K562 (cell line): ENCODE measurements at regions not wholly inside any gene's neighbourhood (a gene's known extent, or its start where the extent isn't known, plus 50 kb on each side); places are given as distances from the start of the nearest gene placed in this dataset.

Experiments used
- BDP1 ChIP-seq: IDR thresholded peaks from 3 replicates; pipeline ENCODE4 v1.6.1; 2011; ENCODE audit not compliant: insufficient read length, insufficient read depth
- GABPB1 ChIP-seq: sonication (generic); formaldehyde crosslinking; IDR thresholded peaks from 2 replicates; pipeline ENCODE4 v1.8.0; 2022; ENCODE audit warnings: mild to moderate bottlenecking, missing genetic modification reagents
- POLR2A ChIP-seq: fragments of 450-650 bp; conservative IDR thresholded peaks from 2 replicates; pipeline ENCODE4 v1.6.1; 2016
- POLR2AphosphoS2 ChIP-seq: IDR thresholded peaks from 2 replicates; pipeline ENCODE4 v1.6.1; 2012; ENCODE audit warnings: low read length, improper control_type of control experiment
- SMARCC2 ChIP-seq: fragments of 450-650 bp; IDR thresholded peaks from 2 replicates; pipeline ENCODE4 v1.6.1; 2017; ENCODE audit warnings: antibody characterized with exemption, moderate library complexity, mild to moderate bottlenecking, low read depth
- YBX1 ChIP-seq: fragments of 450-650 bp; IDR thresholded peaks from 2 replicates; pipeline ENCODE4 v1.7.1; 2016; ENCODE audit warnings: mild to moderate bottlenecking
- ZNF232 ChIP-seq: sonication (generic); formaldehyde crosslinking; IDR thresholded peaks from 2 replicates; pipeline ENCODE4 v1.8.0; 2022; ENCODE audit warnings: mild to moderate bottlenecking, missing genetic modification reagents
- ZNF24 ChIP-seq: fragments of 450-650 bp; IDR thresholded peaks from 2 replicates; pipeline ENCODE4 v1.6.1; 2016
- TF ChIP-seq, protein P1 (sequence below), 3 experiments: IDR thresholded peaks in 2 of 3; conservative IDR thresholded peaks in 1 of 3; 2 replicates each; pipeline ENCODE4 v1.5.1; 2011 to 2012; ENCODE audit warnings: low read length in 3 of 3, mild to moderate bottlenecking in 3 of 3, control low read depth in 2 of 3, improper control_type of control experiment in 1 of 3, inconsistent platforms in 1 of 3, low read depth in 1 of 3, mixed read lengths in 1 of 3, moderate library complexity in 1 of 3; ENCODE audit not compliant: insufficient read depth in 2 of 3
- TF ChIP-seq, protein P2 (sequence below): fragments of 450-650 bp; IDR thresholded peaks from 2 replicates; pipeline ENCODE4 v1.6.1; 2016; ENCODE audit warnings: low read depth, mild to moderate bottlenecking, moderate library complexity
- TF ChIP-seq, protein P3 (sequence below): sonication (generic); formaldehyde crosslinking; IDR thresholded peaks from 2 replicates; pipeline ENCODE4 v1.5.0; 2020; ENCODE audit warnings: missing genetic modification reagents

DNA sequence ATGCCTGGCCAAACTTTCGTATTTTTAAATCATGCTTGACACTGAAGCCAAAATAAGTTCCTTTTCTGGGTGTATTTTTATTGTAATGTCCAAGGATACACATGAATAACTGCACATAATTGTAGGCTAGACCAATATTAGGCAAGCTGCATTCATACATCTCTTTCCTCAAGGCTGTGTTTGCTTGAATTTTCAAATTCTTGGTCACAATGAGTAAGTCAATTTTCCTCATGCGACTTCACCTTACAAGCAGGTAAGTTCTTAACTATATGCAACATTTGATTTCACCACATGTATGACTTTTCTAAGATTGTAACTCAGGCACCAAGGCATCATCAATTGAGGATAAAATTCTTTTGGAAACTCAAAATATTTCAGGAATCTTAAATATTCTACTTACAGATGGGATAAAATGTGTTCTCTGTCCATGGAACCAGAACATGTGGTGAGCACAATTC lies 112.4 kb upstream of the ZNF217 start:
- no peak for TF ChIP-seq POLR2A
- TF ChIP-seq, protein P1, sequence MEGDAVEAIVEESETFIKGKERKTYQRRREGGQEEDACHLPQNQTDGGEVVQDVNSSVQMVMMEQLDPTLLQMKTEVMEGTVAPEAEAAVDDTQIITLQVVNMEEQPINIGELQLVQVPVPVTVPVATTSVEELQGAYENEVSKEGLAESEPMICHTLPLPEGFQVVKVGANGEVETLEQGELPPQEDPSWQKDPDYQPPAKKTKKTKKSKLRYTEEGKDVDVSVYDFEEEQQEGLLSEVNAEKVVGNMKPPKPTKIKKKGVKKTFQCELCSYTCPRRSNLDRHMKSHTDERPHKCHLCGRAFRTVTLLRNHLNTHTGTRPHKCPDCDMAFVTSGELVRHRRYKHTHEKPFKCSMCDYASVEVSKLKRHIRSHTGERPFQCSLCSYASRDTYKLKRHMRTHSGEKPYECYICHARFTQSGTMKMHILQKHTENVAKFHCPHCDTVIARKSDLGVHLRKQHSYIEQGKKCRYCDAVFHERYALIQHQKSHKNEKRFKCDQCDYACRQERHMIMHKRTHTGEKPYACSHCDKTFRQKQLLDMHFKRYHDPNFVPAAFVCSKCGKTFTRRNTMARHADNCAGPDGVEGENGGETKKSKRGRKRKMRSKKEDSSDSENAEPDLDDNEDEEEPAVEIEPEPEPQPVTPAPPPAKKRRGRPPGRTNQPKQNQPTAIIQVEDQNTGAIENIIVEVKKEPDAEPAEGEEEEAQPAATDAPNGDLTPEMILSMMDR (IDR thresholded peaks at IDR 0.05 in 2 of 3, conservative IDR thresholded peaks at IDR 0.05 in 1 of 3; ENCODE audit: insufficient read depth in 2 of 3, low read depth in 1 of 3, low read length in 3 of 3), result no peak
- TF ChIP-seq YBX1, result no peak
- TF ChIP-seq ZNF24, result no peak
- TF ChIP-seq GABPB1, result no peak
- TF ChIP-seq ZNF232 (CRISPR knock-in tag), result no peak
- TF ChIP-seq, protein P2, sequence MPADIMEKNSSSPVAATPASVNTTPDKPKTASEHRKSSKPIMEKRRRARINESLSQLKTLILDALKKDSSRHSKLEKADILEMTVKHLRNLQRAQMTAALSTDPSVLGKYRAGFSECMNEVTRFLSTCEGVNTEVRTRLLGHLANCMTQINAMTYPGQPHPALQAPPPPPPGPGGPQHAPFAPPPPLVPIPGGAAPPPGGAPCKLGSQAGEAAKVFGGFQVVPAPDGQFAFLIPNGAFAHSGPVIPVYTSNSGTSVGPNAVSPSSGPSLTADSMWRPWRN, result no peak
- no peak for TF ChIP-seq BDP1
- no peak for TF ChIP-seq POLR2AphosphoS2
- TF ChIP-seq, protein P3, sequence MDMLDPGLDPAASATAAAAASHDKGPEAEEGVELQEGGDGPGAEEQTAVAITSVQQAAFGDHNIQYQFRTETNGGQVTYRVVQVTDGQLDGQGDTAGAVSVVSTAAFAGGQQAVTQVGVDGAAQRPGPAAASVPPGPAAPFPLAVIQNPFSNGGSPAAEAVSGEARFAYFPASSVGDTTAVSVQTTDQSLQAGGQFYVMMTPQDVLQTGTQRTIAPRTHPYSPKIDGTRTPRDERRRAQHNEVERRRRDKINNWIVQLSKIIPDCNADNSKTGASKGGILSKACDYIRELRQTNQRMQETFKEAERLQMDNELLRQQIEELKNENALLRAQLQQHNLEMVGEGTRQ (CRISPR knock-in tag), result no peak
- no peak for TF ChIP-seq SMARCC2
